ENCODE measurements at regions not wholly inside any gene's neighbourhood (a gene's known extent, or its start where the extent isn't known, plus 50 kb on each side); places are given as distances from the start of the nearest gene placed in this dataset.
"Not testable (repeated sequence)": the region's sequence is repeated elsewhere in the genome, so short reads cannot be mapped to it uniquely, and the experiment has no call there.

DNA sequence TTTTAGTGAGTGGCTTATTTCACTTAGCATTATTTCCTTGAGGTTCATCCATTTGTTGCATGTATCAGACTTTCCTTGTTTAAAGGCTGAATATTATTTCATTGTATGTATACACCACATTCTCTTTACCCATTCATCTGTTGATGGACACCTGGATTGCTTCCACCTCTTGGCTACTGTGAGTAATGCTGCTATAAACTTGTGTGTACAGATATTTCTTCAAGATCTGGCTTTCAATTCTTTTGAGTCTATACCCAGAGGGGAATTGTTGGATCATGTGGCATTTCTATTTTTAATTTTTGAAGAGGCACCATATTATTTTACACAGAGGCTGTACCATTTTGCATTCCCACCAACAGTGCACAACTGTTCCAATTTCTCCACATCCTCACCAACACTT is 313.5 kb downstream of the RPLP1 start:
- TF ChIP-seq, protein P1, sequence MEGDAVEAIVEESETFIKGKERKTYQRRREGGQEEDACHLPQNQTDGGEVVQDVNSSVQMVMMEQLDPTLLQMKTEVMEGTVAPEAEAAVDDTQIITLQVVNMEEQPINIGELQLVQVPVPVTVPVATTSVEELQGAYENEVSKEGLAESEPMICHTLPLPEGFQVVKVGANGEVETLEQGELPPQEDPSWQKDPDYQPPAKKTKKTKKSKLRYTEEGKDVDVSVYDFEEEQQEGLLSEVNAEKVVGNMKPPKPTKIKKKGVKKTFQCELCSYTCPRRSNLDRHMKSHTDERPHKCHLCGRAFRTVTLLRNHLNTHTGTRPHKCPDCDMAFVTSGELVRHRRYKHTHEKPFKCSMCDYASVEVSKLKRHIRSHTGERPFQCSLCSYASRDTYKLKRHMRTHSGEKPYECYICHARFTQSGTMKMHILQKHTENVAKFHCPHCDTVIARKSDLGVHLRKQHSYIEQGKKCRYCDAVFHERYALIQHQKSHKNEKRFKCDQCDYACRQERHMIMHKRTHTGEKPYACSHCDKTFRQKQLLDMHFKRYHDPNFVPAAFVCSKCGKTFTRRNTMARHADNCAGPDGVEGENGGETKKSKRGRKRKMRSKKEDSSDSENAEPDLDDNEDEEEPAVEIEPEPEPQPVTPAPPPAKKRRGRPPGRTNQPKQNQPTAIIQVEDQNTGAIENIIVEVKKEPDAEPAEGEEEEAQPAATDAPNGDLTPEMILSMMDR (IDR thresholded peaks at IDR 0.05): no peak
- no peak for ATAC-seq (ENCODE audit: low FRiP score)
- no peak for DNase-seq (ENCODE audit: low spot score)

GRCh38 chr15:69767191-69767590 is 314.6 kb downstream of the RPLP1 start:
- no peak for DNase-seq (ENCODE audit: low spot score)
- TF ChIP-seq, protein P1 (IDR thresholded peaks at IDR 0.05): no peak
- no peak for ATAC-seq (ENCODE audit: low FRiP score)

DNA sequence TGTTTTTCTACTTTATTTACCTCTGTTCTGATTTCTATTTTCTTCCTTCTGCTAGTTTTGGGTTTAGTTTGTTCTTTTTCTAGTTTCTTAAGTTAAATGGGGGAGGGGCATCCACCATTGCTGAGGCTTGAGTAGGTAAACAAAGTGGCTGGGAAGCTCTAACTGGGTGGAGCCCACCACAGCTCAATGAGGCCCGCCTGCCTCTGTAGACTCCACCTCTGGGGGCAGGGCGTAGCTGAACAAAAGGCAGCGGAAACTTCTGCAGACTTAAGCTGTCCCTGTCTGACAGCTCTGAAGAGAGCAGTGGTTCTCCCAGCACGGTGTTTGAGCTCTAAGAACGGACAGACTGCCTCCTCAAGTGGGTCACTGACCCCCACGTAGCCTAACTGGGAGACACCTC is 316.7 kb downstream of the RPLP1 start:
- ATAC-seq (ENCODE audit: low FRiP score); DNase-seq (ENCODE audit: low spot score): not testable (repeated sequence)

DNA sequence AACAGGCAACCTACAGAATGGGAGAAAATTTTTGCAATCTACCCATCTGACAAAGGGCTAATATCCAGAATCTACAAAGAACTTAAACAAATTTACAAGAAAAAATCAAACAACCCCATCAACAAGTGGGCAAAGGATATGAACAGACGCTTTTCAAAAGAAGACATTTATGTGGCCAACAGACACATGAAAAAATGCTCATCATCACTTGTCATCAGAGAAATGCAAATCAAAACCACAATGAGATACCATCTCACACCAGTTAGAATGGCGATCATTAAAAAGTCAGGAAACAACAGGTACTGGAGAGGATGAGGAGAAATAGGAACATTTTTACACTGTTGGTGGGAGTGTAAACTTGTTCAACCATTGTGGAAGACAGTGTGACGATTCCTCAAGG is 321.6 kb downstream of the RPLP1 start:
- ATAC-seq (ENCODE audit: low FRiP score); DNase-seq (ENCODE audit: low spot score): not testable (repeated sequence)

DNA sequence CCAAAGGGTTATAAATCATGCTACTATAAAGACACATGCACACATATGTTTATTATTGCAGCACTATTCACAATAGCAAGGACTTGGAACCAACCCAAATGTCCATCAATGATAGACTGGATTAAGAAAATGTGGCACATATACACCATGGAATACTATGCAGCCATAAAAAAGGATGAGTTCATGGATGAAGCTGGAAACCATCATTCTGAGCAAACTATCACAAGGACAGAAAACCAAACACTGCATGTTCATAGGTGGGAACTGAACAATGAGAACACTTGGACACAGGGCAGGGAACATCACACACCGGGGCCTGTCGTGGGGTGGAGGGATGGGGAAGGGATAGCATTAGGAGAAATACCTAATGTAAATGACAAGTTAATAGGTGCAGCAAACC is 322.1 kb downstream of the RPLP1 start:
- not testable (repeated sequence) for DNase-seq (ENCODE audit: low spot score); ATAC-seq (ENCODE audit: low FRiP score)

- DNase-seq (ENCODE audit: low spot score): no peak
- TF ChIP-seq, protein P1 (IDR thresholded peaks at IDR 0.05): no peak
- ATAC-seq (ENCODE audit: low FRiP score): no peak
Observed at GRCh38 chr15:69777356-69777755, 320.4 kb downstream of the TLE3 start.

- ATAC-seq (ENCODE audit: low FRiP score): no peak
- no peak for DNase-seq (ENCODE audit: low spot score)
- TF ChIP-seq, protein P1 (IDR thresholded peaks at IDR 0.05): no peak
Observed at GRCh38 chr15:69780374-69780773, 317.3 kb downstream of the TLE3 start.

GRCh38 chr15:69780981-69781380 is 316.7 kb downstream of the TLE3 start:
- DNase-seq (ENCODE audit: low spot score) (no peak), ATAC-seq (ENCODE audit: low FRiP score) (no peak)
- TF ChIP-seq, protein P1 (IDR thresholded peaks at IDR 0.05): no peak

GRCh38 chr15:69781411-69782125 is 316.1 kb downstream of the TLE3 start:
- DNase-seq (ENCODE audit: low spot score): no peak
- ATAC-seq (ENCODE audit: low FRiP score): no peak
- TF ChIP-seq, protein P1 (IDR thresholded peaks at IDR 0.05): no peak
